H1 (cell line): ENCODE measurements at regions not wholly inside any gene's neighbourhood (a gene's known extent, or its start where the extent isn't known, plus 50 kb on each side); places are given as distances from the start of the nearest gene placed in this dataset.

Experiments used
- RXRA ChIP-seq: IDR thresholded peaks from 2 replicates; pipeline ENCODE4 v1.6.1; 2011; ENCODE audit warnings: low read depth, mild to moderate bottlenecking, low read length, moderate library complexity; ENCODE audit not compliant: insufficient read depth
- TBP ChIP-seq: IDR thresholded peaks from 2 replicates; pipeline ENCODE4 v1.6.1; 2011; ENCODE audit warnings: low read depth, low read length, improper control_type of control experiment
- TF ChIP-seq, protein P1 (sequence below): IDR thresholded peaks from 2 replicates; pipeline ENCODE4 v1.6.1; 2012; ENCODE audit warnings: inconsistent platforms
- TF ChIP-seq, protein P2 (sequence below): IDR thresholded peaks from 2 replicates; pipeline ENCODE4 v1.6.1; 2011; ENCODE audit warnings: low read depth, mild to moderate bottlenecking, low read length; ENCODE audit not compliant: insufficient read depth

DNA sequence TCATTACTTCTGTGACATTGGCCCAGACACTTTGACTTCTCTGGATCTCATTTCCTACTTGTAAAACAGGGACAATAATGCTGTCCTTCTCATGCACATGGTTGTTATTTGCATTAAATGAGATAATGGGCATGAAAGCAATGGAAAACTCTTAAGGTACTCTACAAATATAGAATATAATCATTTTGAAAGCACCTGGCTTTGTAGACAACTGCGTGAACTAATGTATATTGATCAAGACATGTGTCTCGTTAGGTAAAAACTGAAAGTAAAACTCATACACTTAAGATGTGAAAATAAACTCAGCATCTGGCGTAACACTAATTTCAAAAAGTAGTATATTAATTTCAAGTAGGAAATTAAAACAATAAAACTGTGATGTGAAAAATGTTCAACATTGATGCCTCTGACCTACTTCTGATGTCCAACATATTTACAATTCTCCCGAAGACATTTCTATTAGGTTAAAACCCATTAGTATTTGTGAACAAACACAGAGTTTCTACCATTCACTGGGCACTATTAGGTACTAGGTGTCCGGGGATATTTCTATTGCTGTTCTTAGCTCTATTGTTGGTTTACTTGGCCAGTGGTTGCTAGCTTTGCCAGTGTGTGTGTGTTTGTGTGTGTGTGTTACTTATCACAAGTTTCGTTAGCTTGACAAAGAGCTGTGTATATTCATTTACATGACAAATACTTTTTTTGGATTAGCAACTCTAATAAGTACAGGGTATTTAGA is 220.5 kb downstream of the KCNRG start (continued):
- TF ChIP-seq, protein P1, sequence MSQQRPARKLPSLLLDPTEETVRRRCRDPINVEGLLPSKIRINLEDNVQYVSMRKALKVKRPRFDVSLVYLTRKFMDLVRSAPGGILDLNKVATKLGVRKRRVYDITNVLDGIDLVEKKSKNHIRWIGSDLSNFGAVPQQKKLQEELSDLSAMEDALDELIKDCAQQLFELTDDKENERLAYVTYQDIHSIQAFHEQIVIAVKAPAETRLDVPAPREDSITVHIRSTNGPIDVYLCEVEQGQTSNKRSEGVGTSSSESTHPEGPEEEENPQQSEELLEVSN: no peak
- TF ChIP-seq, protein P2, sequence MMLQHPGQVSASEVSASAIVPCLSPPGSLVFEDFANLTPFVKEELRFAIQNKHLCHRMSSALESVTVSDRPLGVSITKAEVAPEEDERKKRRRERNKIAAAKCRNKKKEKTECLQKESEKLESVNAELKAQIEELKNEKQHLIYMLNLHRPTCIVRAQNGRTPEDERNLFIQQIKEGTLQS: no peak
- no peak for TF ChIP-seq RXRA
- no peak for TF ChIP-seq TBP
